Heart left ventricle (tissue), 13 donors: ENCODE measurements at regions not wholly inside any gene's neighbourhood (a gene's known extent, or its start where the extent isn't known, plus 50 kb on each side); places are given as distances from the start of the nearest gene placed in this dataset.

Experiments used
- POLR2A ChIP-seq, 2 donors: fragments of 450-650 bp; IDR thresholded peaks; one replicate each; pipeline ENCODE4 v1.6.1; 2017; ENCODE audit warnings: antibody characterized with exemption in 2 of 2, mild to moderate bottlenecking in 2 of 2, moderate library complexity in 2 of 2
- TF ChIP-seq, protein P1 (sequence below), 12 donors: fragments of 200-600 bp; sonication (generic) in 4 of 12; IDR thresholded peaks; one replicate each; pipeline versions ENCODE4 v1.5.0 to v1.8.0; 2018 to 2022; ENCODE audit warnings: antibody characterized with exemption in 12 of 12, mild to moderate bottlenecking in 5 of 12
- donor health status: ischemic (EF 13 %, LVEDD 7.1; RV severe dilation, severe dysfunction).
- donor health status: DM: no; HTN: yes; CAD: no.
- donor health status: DM: no; HTN: no; CAD: no.
- donor health status: ischemic (EF 25% LVEDD 6.9; RV normal size, moderate dysfunction).
- donor health status: ischemic (EF 25% LVEDD 5.7; RV mildly dilated, moderate dysfunction).
- donor health status: ischemic (EF 35%, LVEDD 5.7; RV mildly dilated, moderate dysfunction).
- donor health status: nonischemic (EF 11% LVEDD 7.7; RV severe dilation, severe dysfunction).
- donor health status: DM: yes; HTN: yes; CAD: no.
- donor health status: PGD.
- donor health status: ischemic (EF 29% LVEDD 5.4; RV normal size, mild dysfunction).
- donor health status: nonischemic (EF 23%, LVEDD 6.1; RV moderate dilation, normal function).

DNA sequence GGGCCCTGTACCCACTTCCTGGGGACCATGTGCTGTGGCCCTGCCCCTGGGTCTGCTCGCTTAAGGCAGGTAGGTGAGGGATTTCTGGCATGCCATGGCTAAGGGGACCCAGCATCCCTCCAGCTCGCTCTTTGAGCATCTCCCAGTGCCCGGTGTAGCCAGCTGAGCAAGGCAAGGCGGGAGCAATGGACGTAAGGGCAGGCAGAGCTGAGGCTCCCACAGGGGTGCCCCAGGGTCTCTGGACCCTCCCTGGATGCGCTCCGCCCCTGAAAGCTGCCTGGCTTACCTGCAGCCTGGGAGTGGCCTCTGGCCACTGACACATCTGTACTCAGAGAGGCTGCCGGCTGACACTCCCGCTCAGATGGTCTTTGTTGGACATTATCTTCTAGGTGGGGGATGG is 189.9 kb downstream of the IRF8 start:
- TF ChIP-seq, protein P1, sequence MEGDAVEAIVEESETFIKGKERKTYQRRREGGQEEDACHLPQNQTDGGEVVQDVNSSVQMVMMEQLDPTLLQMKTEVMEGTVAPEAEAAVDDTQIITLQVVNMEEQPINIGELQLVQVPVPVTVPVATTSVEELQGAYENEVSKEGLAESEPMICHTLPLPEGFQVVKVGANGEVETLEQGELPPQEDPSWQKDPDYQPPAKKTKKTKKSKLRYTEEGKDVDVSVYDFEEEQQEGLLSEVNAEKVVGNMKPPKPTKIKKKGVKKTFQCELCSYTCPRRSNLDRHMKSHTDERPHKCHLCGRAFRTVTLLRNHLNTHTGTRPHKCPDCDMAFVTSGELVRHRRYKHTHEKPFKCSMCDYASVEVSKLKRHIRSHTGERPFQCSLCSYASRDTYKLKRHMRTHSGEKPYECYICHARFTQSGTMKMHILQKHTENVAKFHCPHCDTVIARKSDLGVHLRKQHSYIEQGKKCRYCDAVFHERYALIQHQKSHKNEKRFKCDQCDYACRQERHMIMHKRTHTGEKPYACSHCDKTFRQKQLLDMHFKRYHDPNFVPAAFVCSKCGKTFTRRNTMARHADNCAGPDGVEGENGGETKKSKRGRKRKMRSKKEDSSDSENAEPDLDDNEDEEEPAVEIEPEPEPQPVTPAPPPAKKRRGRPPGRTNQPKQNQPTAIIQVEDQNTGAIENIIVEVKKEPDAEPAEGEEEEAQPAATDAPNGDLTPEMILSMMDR (IDR thresholded peaks at IDR 0.05) = no peak
- no peak for TF ChIP-seq POLR2A (IDR thresholded peaks at IDR 0.05)
